H1 (cell line): ENCODE measurements at regions not wholly inside any gene's neighbourhood (a gene's known extent, or its start where the extent isn't known, plus 50 kb on each side); places are given as distances from the start of the nearest gene placed in this dataset.

Experiments used
- CTCF ChIA-PET: fragments of 300-600 bp; sonication (Branson Sonifier 250); formaldehyde crosslinking; loops from one replicate; lab custom pipeline; 2021; ENCODE audit not compliant: partially characterized antibody; lab: Charles Lee
- POLR2A ChIA-PET: fragments of 300-600 bp; sonication (Branson Sonifier 250); formaldehyde crosslinking; loops from one replicate; lab custom pipeline; 2021; ENCODE audit warnings: inconsistent platforms; ENCODE audit not compliant: partially characterized antibody; lab: Charles Lee
- DNase-seq, 2 experiments: peaks; one replicate each; pipeline versions ENCODE4 v3.0.0 to v3.0.0-alpha.2; 2010 to 2022; ENCODE audit warnings: low spot score in 2 of 2, low read depth in 1 of 2, mixed read lengths in 1 of 2
- FAIRE-seq: peaks from 2 replicates; lab custom pipeline; 2011; peaks lifted over from hg19 to GRCh38; lab: Jason Lieb, UNC
- H2AFZ ChIP-seq: 2 replicates; pipeline ENCODE4 v1.8.1; 2012; ENCODE audit warnings: low read length, inconsistent platforms
- H2AK5ac ChIP-seq: 2 replicates; pipeline ENCODE4 v1.6.1; 2013; ENCODE audit warnings: low read depth, low read length
- H2BK120ac ChIP-seq: replicated peaks from 2 replicates; pipeline ENCODE3; 2013; ENCODE audit warnings: low read depth, low read length, inconsistent platforms
- H2BK12ac ChIP-seq: 2 replicates; pipeline ENCODE4 v1.6.1; 2013; ENCODE audit warnings: low read depth, low read length
- H2BK15ac ChIP-seq: 2 replicates; pipeline ENCODE4 v1.6.1; 2013; ENCODE audit warnings: low read length
- H2BK20ac ChIP-seq: 2 replicates; pipeline ENCODE4 v1.6.1; 2013; ENCODE audit warnings: low read length
- H2BK5ac ChIP-seq: 2 replicates; pipeline ENCODE4 v1.6.1; 2013; ENCODE audit warnings: low read depth, low read length
- H3K14ac ChIP-seq: 2 replicates; pipeline ENCODE4 v1.6.1; 2013; ENCODE audit warnings: inconsistent platforms; ENCODE audit not compliant: insufficient read length
- H3K18ac ChIP-seq: 2 replicates; pipeline ENCODE4 v1.6.1; 2013; ENCODE audit warnings: low read length; ENCODE audit errors: extremely low read depth
- H3K23ac ChIP-seq: 2 replicates; pipeline ENCODE4 v1.6.1; 2013; ENCODE audit warnings: inconsistent platforms; ENCODE audit not compliant: insufficient read length
- H3K23me2 ChIP-seq: 2 replicates; pipeline ENCODE4 v1.6.1; 2013; ENCODE audit warnings: low read depth, low read length
- H3K27ac ChIP-seq: 2 replicates; pipeline ENCODE4 v1.6.1; 2011; ENCODE audit warnings: low read depth, low read length, inconsistent platforms
- H3K27me3 ChIP-seq, 4 experiments: replicated peaks in 1 of 4; 1 replicate in 1 of 4; 2 replicates in 3 of 4; pipeline versions ENCODE4 v1.6.1 to v1.8.1; 2011 to 2013; ENCODE audit warnings: low read length in 3 of 4, mild to moderate bottlenecking in 3 of 4, inconsistent platforms in 2 of 4, mixed read lengths in 2 of 4, moderate library complexity in 1 of 4; ENCODE audit not compliant: control insufficient read depth in 3 of 4, insufficient read depth in 3 of 4; ENCODE audit errors: extremely low read depth in 1 of 4
- H3K36me3 ChIP-seq, 4 experiments: 2 replicates each; pipeline versions ENCODE4 v1.6.1 to v1.8.1; 2011 to 2013; ENCODE audit warnings: mild to moderate bottlenecking in 4 of 4, low read length in 3 of 4, moderate library complexity in 2 of 4, control low read depth in 1 of 4, inconsistent platforms in 1 of 4; ENCODE audit not compliant: insufficient read depth in 4 of 4, control insufficient read depth in 2 of 4
- H3K4ac ChIP-seq: replicated peaks from 2 replicates; pipeline ENCODE3; 2013; ENCODE audit warnings: low read length, low read depth, mixed read lengths, inconsistent platforms; ENCODE audit not compliant: insufficient read length
- H3K4me1 ChIP-seq, 4 experiments: replicated peaks in 1 of 4; 1 replicate in 1 of 4; 2 replicates in 3 of 4; pipeline versions ENCODE4 v1.6.1 to v1.8.1; 2011 to 2013; ENCODE audit warnings: low read length in 3 of 4, inconsistent platforms in 2 of 4, mixed read lengths in 1 of 4; ENCODE audit not compliant: insufficient read depth in 4 of 4, control insufficient read depth in 3 of 4
- H3K4me2 ChIP-seq, 2 experiments: 2 replicates each; pipeline versions ENCODE4 v1.6.1 to v1.8.1; 2011 to 2013; ENCODE audit warnings: low read depth in 2 of 2, low read length in 2 of 2, control low read depth in 1 of 2, inconsistent platforms in 1 of 2, mild to moderate bottlenecking in 1 of 2; ENCODE audit not compliant: insufficient read depth in 1 of 2
- H3K4me3 ChIP-seq, 4 experiments: fragments of 200-600, 300-600 bp in 1 of 4; sonication (generic), shearing (Covaris generic), sonication (Bioruptor Twin) in 1 of 4; 2 replicates each; pipeline versions ENCODE4 v1.5.1 to v1.8.1; 2011 to 2016; ENCODE audit warnings: low read length in 4 of 4, low read depth in 3 of 4, control low read depth in 2 of 4, inconsistent platforms in 2 of 4, mild to moderate bottlenecking in 2 of 4, mixed read lengths in 1 of 4, moderate library complexity in 1 of 4; ENCODE audit not compliant: insufficient read depth in 2 of 4; ENCODE audit errors: extremely low read depth in 1 of 4
- H3K56ac ChIP-seq: replicated peaks from 2 replicates; pipeline ENCODE3; 2013; ENCODE audit warnings: low read depth, mild to moderate bottlenecking, mixed read lengths, low read length, inconsistent platforms; ENCODE audit not compliant: insufficient read length
- H3K79me1 ChIP-seq: 2 replicates; pipeline ENCODE4 v1.6.1; 2013; ENCODE audit warnings: low read depth, low read length, control low read depth
- H3K79me2 ChIP-seq, 2 experiments: 2 replicates each; pipeline versions ENCODE4 v1.6.1 to v1.8.1; 2012 to 2013; ENCODE audit warnings: low read length in 2 of 2, mild to moderate bottlenecking in 2 of 2, inconsistent platforms in 1 of 2; ENCODE audit not compliant: insufficient read depth in 2 of 2, control insufficient read depth in 1 of 2
- H3K9ac ChIP-seq, 4 experiments: replicated peaks in 1 of 4; 1 replicate in 1 of 4; 2 replicates in 3 of 4; pipeline versions ENCODE4 v1.6.1 to v1.8.1; 2011 to 2013; ENCODE audit warnings: low read depth in 3 of 4, low read length in 3 of 4, control low read depth in 2 of 4, mild to moderate bottlenecking in 2 of 4, moderate library complexity in 2 of 4, inconsistent platforms in 1 of 4; ENCODE audit errors: extremely low read depth in 1 of 4
- H3K9me3 ChIP-seq, 2 experiments: 2 replicates each; pipeline versions ENCODE4 v1.6.1 to v1.8.1; 2012 to 2013; ENCODE audit warnings: mild to moderate bottlenecking in 2 of 2, moderate library complexity in 2 of 2, control low read depth in 1 of 2, inconsistent platforms in 1 of 2, low read depth in 1 of 2, low read length in 1 of 2, mixed read lengths in 1 of 2; ENCODE audit not compliant: insufficient read depth in 2 of 2
- H4K20me1 ChIP-seq, 2 experiments: replicated peaks in 1 of 2; 2 replicates each; pipeline versions ENCODE3 to v1.8.1; 2011 to 2013; ENCODE audit warnings: inconsistent platforms in 2 of 2, low read length in 2 of 2, mild to moderate bottlenecking in 1 of 2; ENCODE audit not compliant: insufficient read depth in 2 of 2, control insufficient read depth in 1 of 2
- H4K5ac ChIP-seq: 2 replicates; pipeline ENCODE4 v1.6.1; 2013; ENCODE audit warnings: low read length, low read depth, mixed read lengths, inconsistent platforms; ENCODE audit not compliant: insufficient read length
- H4K8ac ChIP-seq: 2 replicates; pipeline ENCODE4 v1.8.0; 2013; ENCODE audit warnings: mild to moderate bottlenecking, moderate library complexity, low read length, inconsistent platforms; ENCODE audit not compliant: insufficient read depth; ENCODE audit errors: extremely low read depth
- H4K91ac ChIP-seq: replicated peaks from 2 replicates; pipeline ENCODE3; 2013; ENCODE audit warnings: low read length, mixed read lengths, inconsistent platforms; ENCODE audit not compliant: insufficient read length
- CHD7 ChIP-seq: fragments of 300-600 bp; sonication (generic); IDR thresholded peaks from 2 replicates; pipeline ENCODE4 v1.7.1; 2012; ENCODE audit warnings: low read length, moderate library complexity, mild to moderate bottlenecking, inconsistent platforms; ENCODE audit not compliant: insufficient replicate concordance
- WGBS, 2 experiments: shearing (Covaris generic) in 1 of 2; methylation state at CpG; one replicate each; pipeline versions ENCODE4 v1.1.6 to v1.1.7; 2013 to 2015; ENCODE audit warnings: low lambda C conversion rate in 2 of 2, mixed read lengths in 2 of 2, inconsistent platforms in 1 of 2, low coverage in 1 of 2, missing lambda C conversion rate in 1 of 2; ENCODE audit not compliant: insufficient replicate concordance in 2 of 2, insufficient coverage in 1 of 2, insufficient read length in 1 of 2; ENCODE audit errors: extremely low coverage in 1 of 2, missing lambda C conversion rate in 1 of 2; 5-methylcytosine and 5-hydroxymethylcytosine counted together

- Histone ChIP-seq H3K4me1 (no peaks in the 10 kb centered on the region), H2AFZ (no peak overlapping the region), H2AK5ac (no peak overlapping the region), H3K79me1 (no peaks in the 10 kb centered on the region), H3K79me2 (no peaks in the 10 kb centered on the region), H3K36me3 (no peaks in the 10 kb centered on the region), H3K4ac (no peak overlapping the region), H2BK5ac (no peak overlapping the region), H2BK15ac (no peak overlapping the region), H2BK20ac (no peak overlapping the region), H3K14ac (no peak overlapping the region), H2BK120ac (no peak overlapping the region), H4K91ac (no peak overlapping the region), H3K4me2 (no peak overlapping the region), H3K9me3 (no peaks in the 10 kb centered on the region), H3K9ac (no peak overlapping the region), H3K4me3 (no peak overlapping the region), H3K27ac (no peak overlapping the region), H4K5ac (no peak overlapping the region), H3K23ac (no peak overlapping the region), H3K56ac (no peak overlapping the region), H3K18ac (no peak overlapping the region), H3K27me3 (no peaks in the 10 kb centered on the region), H2BK12ac (no peak overlapping the region), H4K20me1 (no peaks in the 10 kb centered on the region), H3K23me2 (no peaks in the 10 kb centered on the region), H4K8ac (no peak overlapping the region)
- FAIRE-seq (no peak), DNase-seq (no peak)
- ChIA-PET POLR2A (no interaction called here), CTCF (no interaction called here)
- WGBS, 2 experiments, result 95% methylated on average over 2 of the region's 2 CpGs; no CpG with 5 or more reads in 1 of the 2 experiments
- no peak for TF ChIP-seq CHD7
Measured at GRCh38 chr17:52660692-52661091, 502.2 kb upstream of the CA10 start.
